ENCODE measurements at regions not wholly inside any gene's neighbourhood (a gene's known extent, or its start where the extent isn't known, plus 50 kb on each side); places are given as distances from the start of the nearest gene placed in this dataset.

GRCh38 chr9:30775236-30775635 lies 1609.2 kb upstream of the ACO1 start:
- H3K9me3 Mint-ChIP-seq: no peaks in the 10 kb centered on the region
- H3K4me1 Mint-ChIP-seq: no peaks in the 10 kb centered on the region
- ChIA-PET POLR2A (no interaction called here), CTCF (no interaction called here)
- no peak overlapping the region for H3K4me3 Mint-ChIP-seq
- H3K36me3 Mint-ChIP-seq (ENCODE audit: low read depth): no peaks in the 10 kb centered on the region
- no peak overlapping the region for H3K27ac Mint-ChIP-seq
- no peaks in the 10 kb centered on the region for H3K27me3 Mint-ChIP-seq
- no peak for DNase-seq

- H3K4me3 Mint-ChIP-seq: no peak overlapping the region
- no peak for DNase-seq
- H3K27me3 Mint-ChIP-seq: no peaks in the 10 kb centered on the region
- no peaks in the 10 kb centered on the region for H3K9me3 Mint-ChIP-seq
- H3K27ac Mint-ChIP-seq: no peak overlapping the region
- no peaks in the 10 kb centered on the region for H3K4me1 Mint-ChIP-seq
- CTCF ChIA-PET: no interaction called here
- H3K36me3 Mint-ChIP-seq (ENCODE audit: low read depth): no peaks in the 10 kb centered on the region
- POLR2A ChIA-PET: no interaction called here
These were observed 1587.7 kb upstream of the ACO1 start for GRCh38 chr9:30796764-30797163.

GRCh38 chr9:30799527-30800101 lies 1584.8 kb upstream of the ACO1 start:
- H3K4me3 Mint-ChIP-seq: no peak overlapping the region

GRCh38 chr9:30800421-30800820 lies 1584.0 kb upstream of the ACO1 start:
- Mint-ChIP-seq H3K27me3 (no peaks in the 10 kb centered on the region), H3K4me3 (no peak overlapping the region), H3K27ac (no peak overlapping the region), H3K36me3 (ENCODE audit: low read depth) (no peaks in the 10 kb centered on the region), H3K4me1 (no peaks in the 10 kb centered on the region), H3K9me3 (no peaks in the 10 kb centered on the region)
- no peak for DNase-seq
- POLR2A ChIA-PET: no interaction called here
- CTCF ChIA-PET: no interaction called here

More at GRCh38 chr9:30799527-30800101, 1584.8 kb upstream of the ACO1 start:
- Mint-ChIP-seq H3K27me3 (no peaks in the 10 kb centered on the region), H3K4me1 (no peaks in the 10 kb centered on the region), H3K27ac (no peak overlapping the region), H3K9me3 (no peaks in the 10 kb centered on the region), H3K36me3 (ENCODE audit: low read depth) (no peaks in the 10 kb centered on the region)
- DNase-seq: no peak
- ChIA-PET POLR2A (no interaction called here), CTCF (no interaction called here)

GRCh38 chr9:30812821-30813220 lies 1571.6 kb upstream of the ACO1 start:
- Mint-ChIP-seq H3K4me3 (no peak overlapping the region), H3K27me3 (no peaks in the 10 kb centered on the region), H3K27ac (no peak overlapping the region), H3K9me3 (no peaks in the 10 kb centered on the region), H3K36me3 (ENCODE audit: low read depth) (no peaks in the 10 kb centered on the region), H3K4me1 (no peaks in the 10 kb centered on the region)
- DNase-seq: no peak
- ChIA-PET POLR2A (no interaction called here), CTCF (no interaction called here)

GRCh38 chr9:30815585-30815984 lies 1568.9 kb upstream of the ACO1 start:
- no peaks in the 10 kb centered on the region for H3K36me3 Mint-ChIP-seq (ENCODE audit: low read depth)
- POLR2A ChIA-PET: no interaction called here
- H3K27me3 Mint-ChIP-seq: no peaks in the 10 kb centered on the region
- CTCF ChIA-PET: no interaction called here
- no peak overlapping the region for H3K27ac Mint-ChIP-seq
- no peaks in the 10 kb centered on the region for H3K9me3 Mint-ChIP-seq
- no peak for DNase-seq
- no peaks in the 10 kb centered on the region for H3K4me1 Mint-ChIP-seq
- no peak overlapping the region for H3K4me3 Mint-ChIP-seq

GRCh38 chr9:30845136-30845535 lies 1539.3 kb upstream of the ACO1 start:
- Mint-ChIP-seq H3K9me3 (no peaks in the 10 kb centered on the region), H3K4me3 (no peak overlapping the region), H3K4me1 (no peaks in the 10 kb centered on the region), H3K27ac (no peak overlapping the region), H3K36me3 (ENCODE audit: low read depth) (no peaks in the 10 kb centered on the region), H3K27me3 (no peaks in the 10 kb centered on the region)
- CTCF ChIA-PET: no interaction called here
- POLR2A ChIA-PET: no interaction called here
- no peak for DNase-seq

GRCh38 chr9:30846651-30847050 lies 1537.8 kb upstream of the ACO1 start:
- no peaks in the 10 kb centered on the region for H3K36me3 Mint-ChIP-seq (ENCODE audit: low read depth)
- no peak overlapping the region for H3K27ac Mint-ChIP-seq
- no peaks in the 10 kb centered on the region for H3K9me3 Mint-ChIP-seq
- no peak overlapping the region for H3K4me3 Mint-ChIP-seq
- no peaks in the 10 kb centered on the region for H3K4me1 Mint-ChIP-seq
- POLR2A ChIA-PET: no interaction called here
- no peak for DNase-seq
- no peaks in the 10 kb centered on the region for H3K27me3 Mint-ChIP-seq
- CTCF ChIA-PET: no interaction called here

GRCh38 chr9:30851600-30851999 lies 1532.8 kb upstream of the ACO1 start:
- Mint-ChIP-seq H3K4me3 (no peak overlapping the region), H3K36me3 (ENCODE audit: low read depth) (no peaks in the 10 kb centered on the region), H3K27me3 (no peaks in the 10 kb centered on the region), H3K4me1 (no peaks in the 10 kb centered on the region), H3K9me3 (no peaks in the 10 kb centered on the region), H3K27ac (no peak overlapping the region)
- POLR2A ChIA-PET: no interaction called here
- no peak for DNase-seq
- CTCF ChIA-PET: no interaction called here

GRCh38 chr9:30900706-30901105 lies 1483.7 kb upstream of the ACO1 start:
- H3K36me3 Mint-ChIP-seq (ENCODE audit: low read depth): no peaks in the 10 kb centered on the region
- H3K27ac Mint-ChIP-seq: no peak overlapping the region
- no peaks in the 10 kb centered on the region for H3K4me1 Mint-ChIP-seq
- no peak overlapping the region for H3K4me3 Mint-ChIP-seq
- ChIA-PET CTCF (no interaction called here), POLR2A (no interaction called here)
- DNase-seq: no peak
- no peaks in the 10 kb centered on the region for H3K9me3 Mint-ChIP-seq
- no peaks in the 10 kb centered on the region for H3K27me3 Mint-ChIP-seq

GRCh38 chr9:30913331-30913730 lies 1471.1 kb upstream of the ACO1 start:
- POLR2A ChIA-PET: no interaction called here
- Mint-ChIP-seq H3K9me3 (no peaks in the 10 kb centered on the region), H3K4me1 (no peaks in the 10 kb centered on the region), H3K4me3 (no peak overlapping the region), H3K36me3 (ENCODE audit: low read depth) (no peaks in the 10 kb centered on the region), H3K27me3 (no peaks in the 10 kb centered on the region), H3K27ac (no peak overlapping the region)
- CTCF ChIA-PET: no interaction called here
- DNase-seq: no peak

GRCh38 chr9:30915451-30915850 lies 1469.0 kb upstream of the ACO1 start:
- Mint-ChIP-seq H3K27ac (no peak overlapping the region), H3K36me3 (ENCODE audit: low read depth) (no peaks in the 10 kb centered on the region), H3K4me3 (no peak overlapping the region), H3K4me1 (no peaks in the 10 kb centered on the region), H3K27me3 (no peaks in the 10 kb centered on the region), H3K9me3 (no peaks in the 10 kb centered on the region)
- no peak for DNase-seq
- CTCF ChIA-PET: no interaction called here
- POLR2A ChIA-PET: no interaction called here

GRCh38 chr9:30925126-30925525 lies 1459.3 kb upstream of the ACO1 start:
- DNase-seq: no peak
- H3K27ac Mint-ChIP-seq: no peak overlapping the region
- H3K27me3 Mint-ChIP-seq: no peaks in the 10 kb centered on the region
- POLR2A ChIA-PET: no interaction called here
- H3K36me3 Mint-ChIP-seq (ENCODE audit: low read depth): no peaks in the 10 kb centered on the region
- H3K4me3 Mint-ChIP-seq: no peak overlapping the region
- H3K4me1 Mint-ChIP-seq: no peaks in the 10 kb centered on the region
- CTCF ChIA-PET: no interaction called here
- H3K9me3 Mint-ChIP-seq: no peaks in the 10 kb centered on the region

- Mint-ChIP-seq H3K27me3 (no peaks in the 10 kb centered on the region), H3K4me3 (no peak overlapping the region), H3K27ac (no peak overlapping the region), H3K4me1 (no peaks in the 10 kb centered on the region), H3K9me3 (no peaks in the 10 kb centered on the region), H3K36me3 (ENCODE audit: low read depth) (no peaks in the 10 kb centered on the region)
- POLR2A ChIA-PET: no interaction called here
- DNase-seq: no peak
- CTCF ChIA-PET: no interaction called here
These were observed 1458.8 kb upstream of the ACO1 start for GRCh38 chr9:30925635-30926034.

GRCh38 chr9:30928045-30928444 lies 1456.4 kb upstream of the ACO1 start:
- ChIA-PET CTCF (no interaction called here), POLR2A (no interaction called here)
- H3K4me3 Mint-ChIP-seq: no peak overlapping the region
- no peak overlapping the region for H3K27ac Mint-ChIP-seq
- H3K27me3 Mint-ChIP-seq: no peaks in the 10 kb centered on the region
- no peaks in the 10 kb centered on the region for H3K9me3 Mint-ChIP-seq
- DNase-seq: no peak
- no peaks in the 10 kb centered on the region for H3K36me3 Mint-ChIP-seq (ENCODE audit: low read depth)
- H3K4me1 Mint-ChIP-seq: no peaks in the 10 kb centered on the region

All from activated CD4-positive, alpha-beta T cell treated with anti-CD3 and anti-CD28 coated beads, Interleukin-2, amount 10 ng/mL, durations not matched to agents 7 days and 5 days (primary cell).